GM20431 (cell line): ENCODE measurements at regions not wholly inside any gene's neighbourhood (a gene's known extent, or its start where the extent isn't known, plus 50 kb on each side); places are given as distances from the start of the nearest gene placed in this dataset.
"Not testable (repeated sequence)": the region's sequence is repeated elsewhere in the genome, so short reads cannot be mapped to it uniquely, and the experiment has no call there.

Experiments
- in situ Hi-C: fragments of 300-500 bp; cut with MseI, MboI; formaldehyde crosslinking; loops from one replicate; pipeline ENCODE4 v1.15.0; 2020; ENCODE audit warnings: low sequenced_read_pairs; ENCODE audit not compliant: unreplicated experiment

DNA sequence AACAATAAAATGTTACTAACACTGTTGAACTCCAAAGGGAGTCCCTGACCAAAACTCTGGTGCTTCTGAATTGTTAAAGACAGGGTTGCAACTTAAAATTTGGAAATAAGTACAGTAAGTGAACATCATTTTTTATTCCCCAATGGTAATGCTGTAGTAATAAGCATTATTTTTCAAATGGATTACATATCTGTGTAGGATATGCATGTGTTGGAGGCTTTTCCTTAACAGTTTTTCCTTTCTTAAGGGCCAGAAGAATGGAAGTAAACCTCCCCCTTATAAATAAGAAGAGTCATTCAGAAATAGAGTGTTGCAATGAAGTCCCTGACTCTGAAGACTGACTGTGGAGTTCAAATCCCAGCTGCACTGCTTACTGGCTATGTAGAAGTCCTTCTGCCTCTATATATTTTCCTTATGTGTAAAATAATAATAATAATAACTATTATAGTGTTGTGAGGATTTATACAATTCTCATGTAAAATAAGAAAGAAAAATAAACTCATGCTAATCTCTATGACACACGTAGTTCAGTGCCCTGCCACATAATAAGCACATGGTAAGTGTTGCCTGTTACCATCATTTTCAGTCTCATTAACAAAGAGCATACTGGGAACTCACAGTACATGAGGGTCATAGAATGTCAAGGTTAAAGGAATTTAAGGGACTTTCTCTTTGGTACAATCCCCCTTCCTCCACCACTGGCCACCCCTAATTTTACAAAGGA, 129.8 kb upstream of the SMLR1 start:
- in situ Hi-C loops = loop anchor here (10.0 kb wide), 1 partner anchor 373 kb away; no protein-coding TSS in a partner anchor

DNA sequence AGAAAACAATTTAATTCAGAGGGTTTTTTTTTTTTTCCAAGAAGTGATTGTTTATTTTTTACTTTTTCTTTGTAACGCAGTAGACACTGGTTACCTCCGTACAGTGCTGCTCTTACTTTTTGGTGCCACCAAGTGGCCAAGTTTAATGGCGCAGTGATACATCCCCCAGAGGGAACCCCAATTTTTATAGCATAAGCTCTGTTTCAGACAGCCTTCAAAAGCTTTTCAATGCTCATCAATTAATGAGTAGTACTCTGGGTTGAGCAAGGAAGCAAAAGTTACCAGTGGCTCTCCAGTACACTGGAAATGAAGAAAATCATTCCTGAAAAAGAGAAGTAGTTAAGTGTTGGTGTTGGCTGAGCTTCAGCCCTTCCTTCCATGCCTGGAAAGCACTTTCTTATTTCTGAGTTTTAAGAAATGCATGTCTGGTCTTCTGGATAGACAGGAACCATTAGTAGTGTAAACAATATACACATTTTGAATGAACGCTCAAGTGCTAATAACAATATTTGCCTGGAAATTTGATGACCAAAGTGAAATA, 129.1 kb upstream of the SMLR1 start:
- in situ Hi-C loops = loop anchor here (10.0 kb wide), 1 partner anchor 373 kb away; no protein-coding TSS in a partner anchor

DNA sequence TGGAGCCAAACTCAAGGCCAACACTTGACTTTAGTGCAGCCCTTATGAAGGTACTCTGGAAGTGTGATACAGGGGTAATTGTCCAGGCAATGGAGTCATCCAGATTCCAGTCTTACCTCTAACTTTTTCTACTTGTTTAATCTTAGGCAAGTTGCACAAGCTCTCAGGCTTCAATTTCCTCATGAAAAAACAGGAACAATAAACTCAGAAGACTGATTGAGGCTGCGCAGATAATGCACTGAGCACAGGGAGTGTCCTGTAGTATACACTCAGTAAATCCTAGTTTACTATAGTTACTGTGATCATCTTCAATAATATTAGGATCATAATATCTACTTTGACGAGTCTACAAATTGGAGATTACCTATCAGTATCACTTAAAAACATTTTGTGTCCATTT, 127.5 kb upstream of the SMLR1 start:
- in situ Hi-C loops = loop anchor here (10.0 kb wide), 1 partner anchor 375 kb away; no protein-coding TSS in a partner anchor

DNA sequence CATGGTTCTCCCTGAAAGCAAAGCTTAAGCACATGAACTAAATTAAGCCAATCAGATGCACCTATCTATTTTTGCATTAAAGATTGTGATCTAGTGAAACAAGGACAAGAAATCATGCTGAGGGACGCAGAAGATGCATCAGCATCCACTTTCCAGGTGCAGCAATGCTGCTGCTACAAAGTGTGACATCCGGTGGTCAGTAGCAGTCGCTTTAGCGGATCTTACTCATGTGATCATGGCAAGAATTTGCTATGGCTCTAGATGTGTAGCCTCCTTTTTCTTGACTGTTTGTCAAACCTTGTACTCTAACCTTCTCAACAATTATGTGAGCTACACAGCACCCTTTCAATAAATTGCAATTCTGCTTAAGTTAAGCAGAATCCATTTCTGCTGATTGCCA, 126.8 kb upstream of the SMLR1 start:
- in situ Hi-C loops = no loop called here

DNA sequence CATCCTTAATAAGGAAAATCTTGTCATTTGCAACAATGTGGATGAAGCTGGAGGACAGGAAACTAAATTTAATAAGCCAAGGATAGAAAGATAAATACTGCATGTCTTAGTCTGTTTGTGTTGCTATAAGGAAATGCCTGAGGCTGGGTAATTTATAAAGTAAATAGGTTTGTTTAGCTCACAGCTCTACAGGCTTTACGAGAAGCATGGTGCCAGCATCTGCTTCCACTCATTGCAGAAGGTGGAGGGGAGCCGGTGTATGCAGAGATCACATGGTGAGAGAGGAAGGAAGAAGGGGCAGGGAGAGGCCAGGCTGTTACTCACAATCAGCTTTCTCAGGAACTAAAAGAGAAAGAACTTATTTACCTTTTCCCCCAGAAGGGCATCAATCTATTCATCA, 118.9 kb upstream of the SMLR1 start:
- in situ Hi-C loops = no loop called here

DNA sequence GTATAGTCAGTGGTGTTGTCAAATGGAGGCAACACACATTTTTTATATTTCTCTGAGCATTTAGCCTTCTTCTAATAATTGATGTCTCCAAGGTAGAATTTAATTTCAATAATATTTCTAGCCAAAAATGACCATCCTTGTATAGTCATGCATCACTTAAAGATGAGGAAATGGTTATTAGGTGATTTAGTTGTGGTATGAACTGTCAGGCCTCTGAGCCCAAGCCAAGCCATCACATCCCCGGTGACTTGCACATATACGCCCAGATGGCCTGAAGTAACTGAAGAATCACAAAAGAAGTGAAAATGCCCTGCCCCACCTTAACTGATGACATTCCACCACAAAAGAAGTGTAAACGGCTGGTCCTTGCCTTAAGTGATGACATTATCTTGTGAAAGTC, 115.6 kb upstream of the SMLR1 start:
- in situ Hi-C loops = not testable (repeated sequence)

DNA sequence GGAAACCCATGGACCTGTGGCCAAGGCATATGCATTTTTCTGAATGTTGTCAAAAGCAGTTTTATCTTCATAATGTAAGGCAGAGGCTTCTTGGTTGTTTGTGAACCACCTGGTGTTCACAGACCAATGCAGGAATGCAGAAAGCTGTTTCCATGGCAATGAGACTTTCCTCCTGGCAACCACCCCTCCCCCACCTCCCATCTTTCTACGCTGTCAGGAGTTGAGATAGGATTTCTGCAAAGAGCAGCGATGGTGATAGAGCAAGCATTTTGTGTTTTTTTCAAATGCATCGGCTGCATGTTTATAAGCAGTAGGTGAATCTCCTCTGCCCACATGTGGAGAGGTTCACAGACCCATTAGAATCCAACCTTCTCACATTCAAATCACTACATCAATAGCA, 114.1 kb upstream of the SMLR1 start:
- in situ Hi-C loops = no loop called here

DNA sequence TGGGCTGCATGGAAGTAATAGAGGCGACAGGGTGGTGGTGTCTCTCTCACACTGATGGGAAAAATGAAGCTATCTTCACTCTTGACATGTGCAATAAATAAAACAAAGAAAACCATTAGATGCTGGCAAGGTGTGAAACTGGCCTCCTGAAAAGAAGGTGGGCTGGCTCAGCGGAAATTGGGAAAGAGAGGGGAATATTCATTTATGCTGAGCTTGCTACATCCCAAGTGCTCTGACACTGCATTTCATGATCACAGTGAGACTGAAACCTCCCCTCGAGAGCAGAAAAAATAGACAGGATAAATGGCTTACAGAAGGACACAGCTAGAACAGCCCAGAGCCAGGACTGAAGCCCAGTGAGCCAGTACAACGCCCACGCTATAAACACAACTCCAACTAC, 112.1 kb upstream of the SMLR1 start:
- in situ Hi-C loops = no loop called here

DNA sequence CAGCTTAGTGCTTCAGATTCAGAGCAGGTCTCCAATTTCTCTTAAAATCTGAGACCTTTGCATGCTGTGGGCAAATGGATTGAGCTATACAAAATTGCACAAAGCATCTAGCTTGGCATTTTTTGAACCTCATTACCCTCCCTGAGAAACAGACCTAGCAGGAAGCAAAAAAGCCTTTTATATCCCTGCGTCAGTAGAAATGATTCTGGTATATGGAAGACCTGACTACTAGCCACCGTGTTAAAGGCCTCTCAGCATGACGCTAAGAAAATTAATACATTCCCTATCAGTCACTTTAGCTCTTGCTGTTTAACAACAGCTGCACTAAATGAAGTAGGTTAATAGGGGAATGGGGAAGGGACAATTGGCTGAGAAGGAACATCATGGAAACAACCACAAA, 110.7 kb upstream of the SMLR1 start:
- in situ Hi-C loops = no loop called here

DNA sequence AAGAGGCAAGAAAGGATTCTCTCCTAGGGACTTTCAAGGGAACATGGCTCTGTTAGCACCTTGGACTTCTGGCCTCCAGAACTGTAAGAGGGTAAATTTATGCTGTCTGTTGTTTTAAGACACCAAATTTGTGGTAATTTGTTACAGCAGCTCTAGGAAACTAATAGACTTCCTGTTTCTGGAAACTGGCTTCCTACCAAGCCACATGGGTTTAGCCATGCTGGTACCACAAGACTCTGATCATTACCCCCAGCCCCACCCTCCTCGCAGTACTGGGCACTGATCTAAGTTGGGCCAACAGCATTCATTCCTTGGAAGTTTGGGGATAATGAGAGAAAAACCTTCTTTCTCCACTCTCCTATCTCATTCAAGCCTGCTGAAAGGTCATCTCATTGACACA, 109.5 kb upstream of the SMLR1 start:
- in situ Hi-C loops = no loop called here

DNA sequence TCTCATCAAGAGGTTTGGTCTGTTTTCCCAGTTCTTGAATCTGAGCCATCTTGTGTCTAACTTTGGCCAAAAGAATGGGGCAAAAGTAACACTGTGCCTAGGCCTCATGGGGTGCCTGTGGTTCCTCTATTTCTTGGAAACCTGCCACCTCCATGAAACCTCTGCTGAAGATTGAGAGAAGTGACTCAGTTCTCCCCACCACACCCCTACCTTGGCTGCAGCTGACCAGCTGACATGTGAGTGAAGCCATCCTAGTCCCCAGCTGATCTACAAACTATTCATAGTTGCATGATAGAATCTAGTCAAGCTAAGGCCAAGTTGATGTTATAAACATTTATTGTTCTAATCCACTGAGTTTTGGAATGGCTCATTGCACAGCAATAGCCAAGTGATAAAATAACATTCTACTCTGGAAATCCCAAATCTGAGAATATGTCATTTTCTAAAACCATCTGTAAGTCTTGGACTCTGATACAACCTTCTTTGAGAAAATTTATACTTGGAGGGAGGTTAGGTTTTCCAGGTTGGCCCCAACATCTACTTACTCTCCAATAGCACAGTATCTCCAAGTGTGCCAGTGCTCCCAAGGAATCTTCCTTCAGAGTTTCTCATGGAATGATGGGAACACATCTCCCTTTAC, 107.0 kb upstream of the SMLR1 start:
- in situ Hi-C loops = no loop called here

DNA sequence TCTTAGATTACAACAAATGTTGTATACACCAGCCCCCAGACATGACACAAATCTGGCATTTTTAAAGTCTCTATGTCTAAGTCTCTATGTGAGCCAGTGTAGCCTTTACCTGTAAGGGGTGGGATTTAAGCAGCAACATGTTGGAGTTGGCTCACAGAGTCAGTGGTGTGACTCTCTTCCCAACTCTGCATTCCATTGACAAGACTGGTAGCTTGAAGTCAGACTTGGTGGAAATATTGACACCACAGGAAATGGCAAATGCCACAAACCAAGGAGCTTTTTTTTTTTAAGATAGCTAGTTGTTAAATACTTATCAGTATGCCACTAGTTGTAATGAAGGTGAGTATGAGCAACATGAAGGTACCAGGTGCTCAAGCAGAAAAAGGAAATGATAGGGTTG, 103.1 kb upstream of the SMLR1 start:
- in situ Hi-C loops = no loop called here

DNA sequence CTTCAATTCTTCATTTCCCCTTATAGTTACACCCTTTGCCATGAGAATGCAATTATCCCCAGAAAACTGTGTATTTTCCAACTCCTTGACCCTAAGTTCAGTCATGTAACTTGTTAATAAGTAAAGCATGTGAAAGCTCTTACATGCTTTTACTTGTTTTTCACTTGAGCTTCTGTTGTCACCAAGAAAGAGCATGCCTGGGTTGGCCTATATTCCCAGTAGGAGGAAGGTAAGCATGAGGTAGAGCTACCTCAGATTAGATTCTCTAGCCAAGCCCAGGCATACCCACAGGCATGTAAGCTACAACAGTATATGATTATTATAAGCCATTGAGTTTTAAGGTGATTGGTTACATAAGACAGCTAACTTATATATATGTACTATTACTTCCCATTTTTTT, 101.7 kb upstream of the SMLR1 start:
- in situ Hi-C loops = no loop called here

DNA sequence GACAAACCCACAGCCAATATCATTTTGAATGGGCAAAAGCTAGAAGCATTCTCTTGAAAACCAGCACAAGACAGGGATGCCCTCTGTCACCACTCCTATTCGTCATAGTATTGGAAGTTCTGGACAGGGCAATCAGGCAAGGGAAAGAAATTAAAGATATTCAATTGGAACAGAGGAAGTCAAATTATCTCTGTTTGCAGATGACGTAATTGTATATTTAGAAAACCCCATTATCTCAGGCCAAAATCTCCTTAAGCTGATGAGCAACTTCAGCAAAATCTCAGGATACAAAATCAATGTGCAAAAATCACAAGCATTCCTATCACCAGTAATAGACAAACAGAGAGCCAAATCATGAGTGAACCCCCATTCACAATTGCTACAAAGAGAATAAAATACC, 99.1 kb upstream of the SMLR1 start:
- in situ Hi-C loops = not testable (repeated sequence)

DNA sequence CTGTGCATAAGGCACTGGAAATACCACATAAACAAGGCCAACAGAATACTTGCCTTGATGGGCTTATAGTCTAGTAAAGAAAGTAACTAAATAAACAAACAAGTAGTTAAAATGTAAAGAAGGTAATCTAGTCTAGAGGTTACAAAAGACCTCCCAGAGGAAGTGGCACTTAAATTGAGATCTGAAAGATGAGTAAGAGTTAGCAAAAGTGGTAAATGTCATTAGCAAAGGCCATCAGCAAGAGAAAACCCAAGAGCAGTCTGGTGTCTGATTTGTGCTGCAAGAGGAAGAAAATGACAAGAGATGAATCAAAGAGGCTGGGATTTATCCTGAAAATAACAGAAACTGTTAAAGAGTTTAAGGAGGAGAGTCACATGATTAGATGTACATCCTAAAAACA, 96.6 kb upstream of the SMLR1 start:
- in situ Hi-C loops = no loop called here

DNA sequence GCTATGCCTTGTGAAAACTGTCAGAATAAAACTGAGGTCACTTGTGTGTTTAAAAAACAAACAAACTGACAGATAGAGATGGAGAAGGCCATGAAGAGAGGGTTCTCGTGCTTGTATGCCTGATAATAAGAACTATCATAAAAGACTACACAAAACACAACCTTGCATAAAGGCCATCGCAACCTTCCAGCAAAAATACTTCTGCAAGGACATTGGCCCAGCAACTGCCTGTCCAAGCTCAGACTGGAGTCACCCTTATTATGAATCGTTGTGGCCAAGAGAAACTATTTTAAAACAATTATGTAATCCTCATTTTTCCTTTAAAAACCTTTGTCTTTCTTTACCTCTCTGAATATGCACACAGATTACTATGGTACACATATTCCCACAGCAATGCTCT, 93.0 kb upstream of the SMLR1 start:
- in situ Hi-C loops = no loop called here

DNA sequence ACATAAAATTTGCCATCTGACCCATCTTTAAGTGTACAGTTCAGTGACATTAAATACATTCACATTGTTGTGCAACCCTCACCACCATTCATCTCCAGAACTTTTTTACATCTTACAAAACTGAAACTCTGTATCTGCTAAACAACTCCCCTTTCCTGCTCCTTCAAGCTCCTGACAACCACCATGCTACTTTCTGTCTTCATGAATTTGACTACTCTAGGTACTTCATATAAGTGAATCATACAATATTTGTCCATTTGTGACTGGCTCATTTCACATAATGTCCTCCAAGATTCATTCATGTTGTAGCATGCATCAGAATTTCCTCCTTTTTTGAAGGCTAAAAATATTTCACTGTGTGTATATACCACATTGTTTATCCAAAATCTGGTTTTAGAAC, 86.9 kb upstream of the SMLR1 start:
- in situ Hi-C loops = no loop called here

DNA sequence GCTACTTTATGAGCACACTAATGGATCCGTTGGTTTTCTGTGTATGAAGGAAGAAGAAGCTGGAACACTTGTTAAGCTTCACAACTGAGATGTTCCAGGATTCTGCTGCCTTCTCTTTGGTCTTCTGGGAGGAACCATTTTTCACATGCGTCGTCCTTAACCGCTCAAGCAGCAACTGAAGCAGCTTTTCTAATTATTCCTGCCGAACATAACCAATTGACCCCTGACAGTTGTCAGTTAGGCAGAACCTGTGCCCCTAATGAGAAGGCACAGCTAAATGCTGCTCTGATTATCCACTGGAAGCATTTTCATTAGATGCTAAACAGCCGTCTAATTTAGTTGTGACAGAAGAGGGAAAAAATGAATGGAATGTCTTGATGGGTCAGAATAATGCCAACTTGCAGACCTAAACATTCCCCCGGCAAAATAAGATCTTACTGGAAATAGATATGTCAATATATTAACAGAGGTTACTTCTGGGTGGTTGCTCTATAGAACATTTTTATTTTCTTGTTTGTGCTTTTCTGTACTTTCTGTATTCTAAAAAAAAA, 85.0 kb upstream of the SMLR1 start:
- in situ Hi-C loops = no loop called here

DNA sequence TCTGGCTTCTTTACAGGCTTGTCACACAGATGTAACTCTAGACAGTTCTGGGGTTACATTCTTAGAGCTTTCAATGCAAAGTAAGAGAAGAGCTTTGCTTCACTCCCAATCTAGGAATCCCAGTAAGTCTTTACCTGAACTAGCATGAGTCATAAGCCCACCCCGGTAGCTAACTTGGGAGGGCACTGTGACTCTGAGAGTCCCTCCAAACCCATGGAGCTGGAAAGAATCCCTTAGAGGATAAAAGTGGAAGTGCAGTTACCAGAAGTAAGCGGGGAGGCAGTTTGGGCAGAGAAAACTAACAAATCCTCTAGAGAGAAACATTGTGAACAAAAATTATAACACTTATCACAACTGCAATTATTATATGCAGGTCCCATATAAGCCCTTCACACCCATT, 84.0 kb upstream of the SMLR1 start:
- in situ Hi-C loops = no loop called here

DNA sequence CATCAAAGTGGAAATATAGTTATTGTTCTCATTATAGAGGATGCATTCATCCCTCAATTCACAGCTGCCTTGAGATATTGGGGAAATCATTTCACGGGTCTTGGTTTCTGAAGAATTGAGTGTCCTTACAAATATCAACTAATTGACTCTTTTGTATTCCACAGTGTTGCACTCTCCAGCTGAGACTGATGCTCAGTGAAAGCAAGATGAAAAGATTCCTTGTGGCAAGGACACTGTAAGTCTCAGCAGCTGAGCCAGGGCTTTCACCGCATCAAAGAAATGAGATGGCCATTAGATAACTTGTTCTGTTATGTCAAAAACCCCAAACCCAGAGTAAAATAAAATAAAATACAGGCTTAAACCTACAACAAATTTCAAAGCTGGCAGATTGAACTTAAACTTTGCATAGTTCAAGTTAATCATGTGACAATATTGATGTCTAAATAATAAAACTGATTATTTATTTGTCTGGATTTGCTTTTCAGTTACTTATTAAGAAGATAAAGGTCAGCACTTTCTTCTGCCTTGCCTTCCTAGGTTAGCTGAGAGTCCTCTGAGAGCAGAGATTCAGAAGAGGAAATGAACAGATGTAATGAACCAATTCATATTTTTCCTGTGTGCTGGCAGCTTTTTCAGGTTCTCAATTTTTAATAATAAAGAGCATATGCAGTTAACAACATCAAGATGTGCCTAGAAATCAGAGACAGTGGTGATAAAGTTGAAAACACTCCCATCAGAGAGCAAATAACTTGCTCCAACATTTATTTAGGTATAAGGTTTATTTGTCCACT, 82.4 kb upstream of the SMLR1 start:
- in situ Hi-C loops = no loop called here

DNA sequence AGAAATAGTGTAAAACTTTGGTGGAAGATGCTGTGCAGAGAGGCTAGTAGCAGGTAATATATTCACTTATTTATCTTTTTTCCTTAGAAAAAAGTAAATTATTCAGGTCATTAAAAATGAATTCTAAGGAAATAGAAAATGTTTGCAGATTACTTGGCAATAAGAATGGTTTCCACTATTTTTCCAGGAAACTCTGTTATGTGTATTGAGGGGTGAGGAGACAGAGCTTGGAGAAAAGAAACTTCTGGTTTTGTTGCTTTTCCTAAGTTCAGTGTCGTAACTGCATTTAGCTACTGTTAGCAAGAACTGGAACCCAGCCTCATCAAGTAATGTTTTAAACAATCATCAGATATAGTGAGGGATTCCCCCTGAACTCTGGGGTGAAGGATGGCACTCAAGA, 79.2 kb upstream of the SMLR1 start:
- in situ Hi-C loops = no loop called here
